ENCODE measurements at regions not wholly inside any gene's neighbourhood (a gene's known extent, or its start where the extent isn't known, plus 50 kb on each side); places are given as distances from the start of the nearest gene placed in this dataset.

- TF ChIP-seq GATA3 (IDR thresholded peaks at IDR 0.05; ENCODE audit: low read depth, low read length) (no peak), GATA2 (IDR thresholded peaks at IDR 0.05; ENCODE audit: low read depth, low read length) (no peak)
Observed at GRCh38 chr1:70727886-70728489, 316.9 kb downstream of the CTH start.

GRCh38 chr1:70737125-70737524 is 310.5 kb downstream of the PTGER3 start:
- TF ChIP-seq GATA2 (IDR thresholded peaks at IDR 0.05; ENCODE audit: low read depth, low read length) (no peak), GATA3 (IDR thresholded peaks at IDR 0.05; ENCODE audit: low read depth, low read length) (no peak)

GRCh38 chr1:70738624-70739023 is 309.0 kb downstream of the PTGER3 start:
- TF ChIP-seq GATA3 (IDR thresholded peaks at IDR 0.05; ENCODE audit: low read depth, low read length) (peak; percentile 49; the same call in 1 of the 2 replicates), GATA2 (IDR thresholded peaks at IDR 0.05; ENCODE audit: low read depth, low read length) (peak; percentile 51)

- TF ChIP-seq GATA3 (IDR thresholded peaks at IDR 0.05; ENCODE audit: low read depth, low read length) (no peak), GATA2 (IDR thresholded peaks at IDR 0.05; ENCODE audit: low read depth, low read length) (no peak)
Observed at GRCh38 chr1:70745199-70745598, 302.4 kb downstream of the PTGER3 start.

GRCh38 chr1:70754701-70755100 is 292.9 kb downstream of the PTGER3 start:
- no peak for TF ChIP-seq GATA3 (IDR thresholded peaks at IDR 0.05; ENCODE audit: low read depth, low read length)
- TF ChIP-seq GATA2 (IDR thresholded peaks at IDR 0.05; ENCODE audit: low read depth, low read length), result no peak

GRCh38 chr1:70760154-70760553 is 287.5 kb downstream of the PTGER3 start:
- TF ChIP-seq GATA2 (IDR thresholded peaks at IDR 0.05; ENCODE audit: low read depth, low read length), result no peak
- no peak for TF ChIP-seq GATA3 (IDR thresholded peaks at IDR 0.05; ENCODE audit: low read depth, low read length)

GRCh38 chr1:70762386-70762785 is 285.2 kb downstream of the PTGER3 start:
- TF ChIP-seq GATA3 (IDR thresholded peaks at IDR 0.05; ENCODE audit: low read depth, low read length) (no peak), GATA2 (IDR thresholded peaks at IDR 0.05; ENCODE audit: low read depth, low read length) (no peak)

- TF ChIP-seq GATA2 (IDR thresholded peaks at IDR 0.05; ENCODE audit: low read depth, low read length) (no peak), GATA3 (IDR thresholded peaks at IDR 0.05; ENCODE audit: low read depth, low read length) (no peak)
Observed at GRCh38 chr1:70764747-70765146, 282.9 kb downstream of the PTGER3 start.

- TF ChIP-seq GATA2 (IDR thresholded peaks at IDR 0.05; ENCODE audit: low read depth, low read length), result no peak
- TF ChIP-seq GATA3 (IDR thresholded peaks at IDR 0.05; ENCODE audit: low read depth, low read length), result no peak
Observed at GRCh38 chr1:70767377-70767776, 280.2 kb downstream of the PTGER3 start.

GRCh38 chr1:70768216-70768615 is 279.4 kb downstream of the PTGER3 start:
- TF ChIP-seq GATA3 (IDR thresholded peaks at IDR 0.05; ENCODE audit: low read depth, low read length) (no peak), GATA2 (IDR thresholded peaks at IDR 0.05; ENCODE audit: low read depth, low read length) (no peak)

GRCh38 chr1:70778056-70778762 is 269.4 kb downstream of the PTGER3 start:
- TF ChIP-seq GATA3 (IDR thresholded peaks at IDR 0.05; ENCODE audit: low read depth, low read length) (no peak), GATA2 (IDR thresholded peaks at IDR 0.05; ENCODE audit: low read depth, low read length) (no peak)

- TF ChIP-seq GATA2 (IDR thresholded peaks at IDR 0.05; ENCODE audit: low read depth, low read length) (no peak), GATA3 (IDR thresholded peaks at IDR 0.05; ENCODE audit: low read depth, low read length) (no peak)
Observed at GRCh38 chr1:70778934-70779333, 268.7 kb downstream of the PTGER3 start.

GRCh38 chr1:70779571-70779970 is 268.0 kb downstream of the PTGER3 start:
- TF ChIP-seq GATA2 (IDR thresholded peaks at IDR 0.05; ENCODE audit: low read depth, low read length), result no peak
- TF ChIP-seq GATA3 (IDR thresholded peaks at IDR 0.05; ENCODE audit: low read depth, low read length), result no peak

- TF ChIP-seq GATA3 (IDR thresholded peaks at IDR 0.05; ENCODE audit: low read depth, low read length) (no peak), GATA2 (IDR thresholded peaks at IDR 0.05; ENCODE audit: low read depth, low read length) (no peak)
Observed at GRCh38 chr1:70785287-70785686, 262.3 kb downstream of the PTGER3 start.

- TF ChIP-seq GATA2 (IDR thresholded peaks at IDR 0.05; ENCODE audit: low read depth, low read length) (no peak), GATA3 (IDR thresholded peaks at IDR 0.05; ENCODE audit: low read depth, low read length) (no peak)
Observed at GRCh38 chr1:70790232-70790923, 257.2 kb downstream of the PTGER3 start.
